ENCODE measurements at regions not wholly inside any gene's neighbourhood (a gene's known extent, or its start where the extent isn't known, plus 50 kb on each side); places are given as distances from the start of the nearest gene placed in this dataset.

DNA sequence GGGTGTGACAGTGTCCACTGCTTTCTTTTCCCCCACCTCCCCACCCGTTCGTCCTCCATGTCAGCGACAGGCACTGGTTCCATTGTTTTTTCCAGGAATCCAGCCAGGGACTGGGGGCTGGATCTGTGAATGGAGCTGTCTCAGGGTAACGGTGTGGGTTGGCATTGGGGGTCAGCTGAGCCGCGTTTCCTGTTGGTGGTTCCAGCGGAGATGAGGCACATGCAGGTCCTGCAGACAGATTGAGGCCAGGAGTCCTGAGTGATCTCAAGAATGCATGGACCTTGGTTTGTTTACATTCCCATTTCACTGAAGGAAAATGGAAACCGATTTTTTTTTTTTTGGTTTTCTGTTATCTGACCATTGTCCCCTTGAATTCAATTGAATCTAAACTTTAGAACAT is 303.9 kb downstream of the FGF9 start:
- no peaks in the 10 kb centered on the region for H3K9me3 ChIP-seq (ENCODE audit: low read length)
- no peak overlapping the region for H3K4me2 ChIP-seq (ENCODE audit: low read length)
- no peaks in the 10 kb centered on the region for H3K36me3 ChIP-seq (ENCODE audit: insufficient read depth, low read length)
- no peak overlapping the region for H3K9ac ChIP-seq (ENCODE audit: low read length)
- H3K4me3 ChIP-seq (ENCODE audit: low read depth, low read length, poor library complexity, severe bottlenecking) = no peak overlapping the region
- no peaks in the 10 kb centered on the region for H4K20me1 ChIP-seq (ENCODE audit: insufficient read depth, low read length)
- TF ChIP-seq EZH2 (IDR thresholded peaks at IDR 0.05; ENCODE audit: borderline replicate concordance, low read length) = no peak
- TF ChIP-seq CTCF (IDR thresholded peaks at IDR 0.05; ENCODE audit: low read length) = no peak
- no peaks in the 10 kb centered on the region for H3K79me2 ChIP-seq (ENCODE audit: insufficient read depth, low read length)
- H2AFZ ChIP-seq (ENCODE audit: low read length) = no peak overlapping the region
- no peak overlapping the region for H3K27ac ChIP-seq (ENCODE audit: low read depth, low read length, poor library complexity, severe bottlenecking)
- no peaks in the 10 kb centered on the region for H3K9me2 ChIP-seq (ENCODE audit: low read depth, low read length)
- no peaks in the 10 kb centered on the region for H3F3A ChIP-seq (ENCODE audit: insufficient read depth, low read length)
- no peaks in the 10 kb centered on the region for H3K27me3 ChIP-seq (ENCODE audit: insufficient read depth, low read length)
- H3K4me1 ChIP-seq (ENCODE audit: insufficient read depth, low read length, severe bottlenecking) = no peaks in the 10 kb centered on the region

DNA sequence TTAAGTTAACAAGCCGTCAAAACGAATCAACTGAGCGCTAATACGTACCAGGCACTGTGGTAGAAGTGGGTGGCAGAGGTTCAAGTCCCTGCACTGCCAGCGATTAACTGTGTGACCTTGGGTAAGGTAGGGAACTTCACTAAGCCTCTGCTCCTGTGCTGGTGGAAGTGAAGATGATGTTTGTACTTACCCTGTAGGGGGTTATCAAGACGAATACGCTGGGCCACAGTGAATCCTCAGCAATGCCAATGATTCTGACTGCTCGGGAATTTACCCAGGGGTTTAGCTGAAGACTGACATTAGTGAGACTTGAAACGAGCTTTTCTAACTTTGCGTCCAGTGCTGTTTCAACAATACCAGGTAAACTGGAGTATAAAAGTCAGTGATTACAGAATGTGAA is 305.3 kb downstream of the FGF9 start:
- Histone ChIP-seq H3K9me2 (ENCODE audit: low read depth, low read length) (no peaks in the 10 kb centered on the region), H3K9me3 (ENCODE audit: low read length) (no peaks in the 10 kb centered on the region), H3K4me2 (ENCODE audit: low read length) (no peak overlapping the region), H3K27ac (ENCODE audit: low read depth, low read length, poor library complexity, severe bottlenecking) (no peak overlapping the region), H3F3A (ENCODE audit: insufficient read depth, low read length) (no peaks in the 10 kb centered on the region), H3K9ac (ENCODE audit: low read length) (no peak overlapping the region), H2AFZ (ENCODE audit: low read length) (no peak overlapping the region), H3K27me3 (ENCODE audit: insufficient read depth, low read length) (no peaks in the 10 kb centered on the region), H4K20me1 (ENCODE audit: insufficient read depth, low read length) (no peaks in the 10 kb centered on the region), H3K4me1 (ENCODE audit: insufficient read depth, low read length, severe bottlenecking) (no peaks in the 10 kb centered on the region), H3K4me3 (ENCODE audit: low read depth, low read length, poor library complexity, severe bottlenecking) (no peak overlapping the region), H3K79me2 (ENCODE audit: insufficient read depth, low read length) (no peaks in the 10 kb centered on the region), H3K36me3 (ENCODE audit: insufficient read depth, low read length) (no peaks in the 10 kb centered on the region)
- no peak for TF ChIP-seq CTCF (IDR thresholded peaks at IDR 0.05; ENCODE audit: low read length)
- no peak for TF ChIP-seq EZH2 (IDR thresholded peaks at IDR 0.05; ENCODE audit: borderline replicate concordance, low read length)

- no peak overlapping the region for H3K27ac ChIP-seq (ENCODE audit: low read depth, low read length, poor library complexity, severe bottlenecking)
- H3K9me3 ChIP-seq (ENCODE audit: low read length) = no peaks in the 10 kb centered on the region
- H2AFZ ChIP-seq (ENCODE audit: low read length) = no peak overlapping the region
- no peaks in the 10 kb centered on the region for H3F3A ChIP-seq (ENCODE audit: insufficient read depth, low read length)
- no peaks in the 10 kb centered on the region for H3K27me3 ChIP-seq (ENCODE audit: insufficient read depth, low read length)
- no peaks in the 10 kb centered on the region for H4K20me1 ChIP-seq (ENCODE audit: insufficient read depth, low read length)
- no peaks in the 10 kb centered on the region for H3K4me1 ChIP-seq (ENCODE audit: insufficient read depth, low read length, severe bottlenecking)
- H3K9ac ChIP-seq (ENCODE audit: low read length) = no peak overlapping the region
- H3K4me3 ChIP-seq (ENCODE audit: low read depth, low read length, poor library complexity, severe bottlenecking) = no peak overlapping the region
- H3K36me3 ChIP-seq (ENCODE audit: insufficient read depth, low read length) = no peaks in the 10 kb centered on the region
- no peak overlapping the region for H3K4me2 ChIP-seq (ENCODE audit: low read length)
- no peaks in the 10 kb centered on the region for H3K9me2 ChIP-seq (ENCODE audit: low read depth, low read length)
- TF ChIP-seq CTCF (IDR thresholded peaks at IDR 0.05; ENCODE audit: low read length) = no peak
- TF ChIP-seq EZH2 (IDR thresholded peaks at IDR 0.05; ENCODE audit: borderline replicate concordance, low read length) = no peak
- no peaks in the 10 kb centered on the region for H3K79me2 ChIP-seq (ENCODE audit: insufficient read depth, low read length)
Measured at GRCh38 chr13:21979161-21979806, 308.4 kb downstream of the FGF9 start.
